Keratinocyte (primary cell): ENCODE measurements at regions not wholly inside any gene's neighbourhood (a gene's known extent, or its start where the extent isn't known, plus 50 kb on each side); places are given as distances from the start of the nearest gene placed in this dataset.

ENCODE experiments used
- DNase-seq: peaks from one replicate; pipeline ENCODE4 v3.0.0-alpha.2; 2011; ENCODE audit warnings: low read depth, missing footprints, low spot score
- FAIRE-seq: peaks from 2 replicates; lab custom pipeline; 2011; peaks lifted over from hg19 to GRCh38; lab: Jason Lieb, UNC
- H2AFZ ChIP-seq: 2 replicates; pipeline ENCODE4 v1.6.0; 2012; ENCODE audit warnings: low read length, control low read depth, inconsistent platforms; ENCODE audit not compliant: control insufficient read depth
- H3K27ac ChIP-seq: 2 replicates; pipeline ENCODE4 v1.5.1; 2011; ENCODE audit warnings: low read length; ENCODE audit not compliant: control insufficient read depth, insufficient read depth
- H3K27me3 ChIP-seq: 3 replicates; pipeline ENCODE4 v1.6.0; 2011; ENCODE audit warnings: low read length; ENCODE audit not compliant: control insufficient read depth, insufficient read depth; ENCODE audit errors: extremely low read depth
- H3K36me3 ChIP-seq, 2 experiments: 2 replicates in 1 of 2; 3 replicates in 1 of 2; pipeline ENCODE4 v1.5.1; 2011; ENCODE audit warnings: low read length in 2 of 2, mild to moderate bottlenecking in 1 of 2; ENCODE audit not compliant: control insufficient read depth in 2 of 2, insufficient read depth in 2 of 2; ENCODE audit errors: extremely low read depth in 1 of 2
- H3K4me1 ChIP-seq: 3 replicates; pipeline ENCODE4 v1.5.1; 2011; ENCODE audit warnings: low read length; ENCODE audit not compliant: control insufficient read depth, insufficient read depth; ENCODE audit errors: extremely low read depth
- H3K4me2 ChIP-seq: 3 replicates; pipeline ENCODE4 v1.6.0; 2011; ENCODE audit warnings: low read depth, low read length; ENCODE audit not compliant: control insufficient read depth, insufficient read depth; ENCODE audit errors: extremely low read depth
- H3K4me3 ChIP-seq, 3 experiments: fragments of 200-600 bp in 1 of 3; sonication (generic) in 1 of 3; 2 replicates in 2 of 3; 3 replicates in 1 of 3; pipeline ENCODE4 v1.5.1; 2011 to 2016; ENCODE audit warnings: low read length in 3 of 3, mild to moderate bottlenecking in 3 of 3, control low read depth in 2 of 3, inconsistent platforms in 1 of 3, low read depth in 1 of 3, mixed read lengths in 1 of 3, mixed run types in 1 of 3, moderate library complexity in 1 of 3; ENCODE audit not compliant: control insufficient read depth in 2 of 3, insufficient read depth in 2 of 3; ENCODE audit errors: extremely low read depth in 1 of 3
- H3K79me2 ChIP-seq: 2 replicates; pipeline ENCODE4 v1.6.0; 2012; ENCODE audit warnings: low read length; ENCODE audit not compliant: control insufficient read depth, insufficient read depth
- H3K9ac ChIP-seq: 3 replicates; pipeline ENCODE4 v1.6.0; 2011; ENCODE audit warnings: low read length; ENCODE audit not compliant: control insufficient read depth, insufficient read depth; ENCODE audit errors: extremely low read depth
- H3K9me1 ChIP-seq: 3 replicates; pipeline ENCODE4 v1.6.0; 2011; ENCODE audit warnings: low read length; ENCODE audit not compliant: control insufficient read depth, insufficient read depth; ENCODE audit errors: extremely low read depth
- H3K9me3 ChIP-seq: 2 replicates; pipeline ENCODE4 v1.5.1; 2012; ENCODE audit warnings: low read depth, low read length; ENCODE audit not compliant: control insufficient read depth
- H4K20me1 ChIP-seq: 3 replicates; pipeline ENCODE4 v1.6.0; 2011; ENCODE audit warnings: low read length; ENCODE audit not compliant: control insufficient read depth, insufficient read depth; ENCODE audit errors: extremely low read depth
- EZH2 ChIP-seq: IDR thresholded peaks from one replicate; pipeline ENCODE4 v1.6.1; 2012; ENCODE audit warnings: inconsistent platforms, mild to moderate bottlenecking, low read length, moderate library complexity
- dilution Hi-C: fragments of 300-500 bp; cut with MboI; formaldehyde crosslinking; loops from one replicate; pipeline ENCODE4 v1.7.0; 2020; ENCODE audit warnings: low sequenced_read_pairs; ENCODE audit not compliant: extremely low pct_ligation_motif_present
- TF ChIP-seq, protein P1 (sequence below), 3 experiments: IDR thresholded peaks in 1 of 3; conservative IDR thresholded peaks in 1 of 3; optimal IDR thresholded peaks in 1 of 3; 2 replicates in 2 of 3; 3 replicates in 1 of 3; pipeline versions ENCODE3 to v1.5.1; 2011; ENCODE audit warnings: low read length in 3 of 3, mild to moderate bottlenecking in 3 of 3, moderate library complexity in 2 of 3, control low read depth in 1 of 3, inconsistent platforms in 1 of 3; ENCODE audit not compliant: insufficient read depth in 2 of 3; ENCODE audit errors: extremely low read depth in 1 of 3

DNA sequence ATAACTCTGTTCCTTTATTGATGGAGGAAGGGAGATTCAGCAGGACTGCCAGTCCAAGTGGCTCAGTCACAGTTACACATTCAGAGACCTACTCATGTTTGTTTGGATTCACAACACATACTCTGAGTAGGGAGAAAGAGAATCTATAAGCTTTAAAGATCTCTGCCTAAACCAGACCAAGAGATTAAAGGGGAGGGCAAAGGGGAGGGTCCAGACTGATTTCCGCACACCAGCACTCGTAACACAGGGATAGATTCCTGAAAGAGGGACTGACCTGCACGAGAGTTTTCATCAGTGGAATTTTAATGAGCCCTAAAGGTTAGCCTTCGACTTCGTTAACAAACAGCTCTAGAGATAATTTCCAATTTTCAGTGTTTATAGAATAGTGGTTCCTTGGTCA is 71.7 kb upstream of the PMFBP1 start:
- Histone ChIP-seq H3K9ac (no peak overlapping the region), H3K79me2 (no peaks in the 10 kb centered on the region), H2AFZ (no peak overlapping the region), H3K27me3 (no peaks in the 10 kb centered on the region), H3K9me1 (no peaks in the 10 kb centered on the region), H3K27ac (no peak overlapping the region), H3K4me1 (peaks cover 6% of the 10 kb centered on the region), H3K4me2 (no peak overlapping the region), H3K4me3 (no peak overlapping the region), H4K20me1 (no peaks in the 10 kb centered on the region), H3K9me3 (no peaks in the 10 kb centered on the region), H3K36me3 (no peaks in the 10 kb centered on the region)
- FAIRE-seq (no peak), DNase-seq (no peak)
- TF ChIP-seq EZH2, result no peak
- TF ChIP-seq, protein P1, sequence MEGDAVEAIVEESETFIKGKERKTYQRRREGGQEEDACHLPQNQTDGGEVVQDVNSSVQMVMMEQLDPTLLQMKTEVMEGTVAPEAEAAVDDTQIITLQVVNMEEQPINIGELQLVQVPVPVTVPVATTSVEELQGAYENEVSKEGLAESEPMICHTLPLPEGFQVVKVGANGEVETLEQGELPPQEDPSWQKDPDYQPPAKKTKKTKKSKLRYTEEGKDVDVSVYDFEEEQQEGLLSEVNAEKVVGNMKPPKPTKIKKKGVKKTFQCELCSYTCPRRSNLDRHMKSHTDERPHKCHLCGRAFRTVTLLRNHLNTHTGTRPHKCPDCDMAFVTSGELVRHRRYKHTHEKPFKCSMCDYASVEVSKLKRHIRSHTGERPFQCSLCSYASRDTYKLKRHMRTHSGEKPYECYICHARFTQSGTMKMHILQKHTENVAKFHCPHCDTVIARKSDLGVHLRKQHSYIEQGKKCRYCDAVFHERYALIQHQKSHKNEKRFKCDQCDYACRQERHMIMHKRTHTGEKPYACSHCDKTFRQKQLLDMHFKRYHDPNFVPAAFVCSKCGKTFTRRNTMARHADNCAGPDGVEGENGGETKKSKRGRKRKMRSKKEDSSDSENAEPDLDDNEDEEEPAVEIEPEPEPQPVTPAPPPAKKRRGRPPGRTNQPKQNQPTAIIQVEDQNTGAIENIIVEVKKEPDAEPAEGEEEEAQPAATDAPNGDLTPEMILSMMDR (optimal IDR thresholded peaks at IDR 0.05 in 1 of 3, IDR thresholded peaks at IDR 0.05 in 1 of 3, conservative IDR thresholded peaks at IDR 0.05 in 1 of 3; ENCODE audit: extremely low read depth in 1 of 3, insufficient read depth in 2 of 3, low read length in 3 of 3), result no peak
- dilution Hi-C loops, result no loop called here

DNA sequence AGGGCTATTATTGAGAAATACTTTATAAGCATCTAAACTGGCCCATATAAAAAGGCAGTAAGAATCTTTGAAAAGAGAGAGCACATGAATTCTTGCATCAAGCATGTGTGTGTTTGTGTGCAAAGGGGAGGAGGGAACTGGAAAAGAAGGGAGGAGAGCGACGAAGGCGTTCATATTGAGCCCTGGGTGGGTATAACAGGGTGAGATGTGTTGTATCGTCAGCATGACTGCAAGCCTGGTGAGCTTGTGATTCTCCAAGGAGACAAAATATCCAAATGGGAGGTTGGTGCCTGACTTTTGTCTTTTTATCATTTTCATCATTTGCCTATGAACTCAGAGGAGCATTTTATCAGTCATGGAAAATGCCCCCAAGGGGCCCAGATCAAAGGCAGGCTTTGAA is 70.8 kb upstream of the PMFBP1 start:
- peaks cover 1% of the 10 kb centered on the region for H3K4me1 ChIP-seq
- H3K9me3 ChIP-seq, result no peaks in the 10 kb centered on the region
- H3K27me3 ChIP-seq, result no peaks in the 10 kb centered on the region
- H2AFZ ChIP-seq, result no peak overlapping the region
- dilution Hi-C loops, result no loop called here
- no peaks in the 10 kb centered on the region for H3K79me2 ChIP-seq
- DNase-seq (no peak), FAIRE-seq (no peak)
- TF ChIP-seq, protein P1 (optimal IDR thresholded peaks at IDR 0.05 in 1 of 3, IDR thresholded peaks at IDR 0.05 in 1 of 3, conservative IDR thresholded peaks at IDR 0.05 in 1 of 3; ENCODE audit: extremely low read depth in 1 of 3, insufficient read depth in 2 of 3, low read length in 3 of 3), result no peak
- no peak for TF ChIP-seq EZH2
- no peaks in the 10 kb centered on the region for H3K36me3 ChIP-seq
- no peaks in the 10 kb centered on the region for H4K20me1 ChIP-seq
- H3K27ac ChIP-seq, result no peak overlapping the region
- no peaks in the 10 kb centered on the region for H3K9me1 ChIP-seq
- no peak overlapping the region for H3K4me2 ChIP-seq
- H3K9ac ChIP-seq, result no peak overlapping the region
- H3K4me3 ChIP-seq, result no peak overlapping the region
